ENCODE measurements at regions not wholly inside any gene's neighbourhood (a gene's known extent, or its start where the extent isn't known, plus 50 kb on each side); places are given as distances from the start of the nearest gene placed in this dataset.

GRCh38 chr11:110972106-110972505 is 259.9 kb upstream of the ARHGAP20 start:
- DNase-seq (ENCODE audit: low spot score): no peak
- TF ChIP-seq CTCF (IDR thresholded peaks at IDR 0.05): no peak
- H3K4me3 ChIP-seq: no peak overlapping the region

GRCh38 chr11:110971140-110971539 is 258.9 kb upstream of the ARHGAP20 start:
- no peak for TF ChIP-seq CTCF (IDR thresholded peaks at IDR 0.05)
- no peak for DNase-seq (ENCODE audit: low spot score)
- Histone ChIP-seq H3K4me3 (no peak overlapping the region), H3K27ac (no peak overlapping the region)

More at GRCh38 chr11:110972106-110972505, 259.9 kb upstream of the ARHGAP20 start:
- no peak overlapping the region for H3K27ac ChIP-seq

GRCh38 chr11:110968348-110969062 is 256.3 kb upstream of the ARHGAP20 start:
- TF ChIP-seq CTCF (IDR thresholded peaks at IDR 0.05): no peak
- Histone ChIP-seq H3K27ac (no peak overlapping the region), H3K4me3 (no peak overlapping the region)
- no peak for DNase-seq (ENCODE audit: low spot score)

GRCh38 chr11:110966131-110966530 is 253.9 kb upstream of the ARHGAP20 start:
- Histone ChIP-seq H3K4me3 (no peak overlapping the region), H3K27ac (no peak overlapping the region)
- no peak for DNase-seq (ENCODE audit: low spot score)
- TF ChIP-seq CTCF (IDR thresholded peaks at IDR 0.05): no peak

GRCh38 chr11:110962921-110963320 is 250.7 kb upstream of the ARHGAP20 start:
- H3K27ac ChIP-seq: no peak overlapping the region
- TF ChIP-seq CTCF (IDR thresholded peaks at IDR 0.05): no peak
- no peak for DNase-seq (ENCODE audit: low spot score)
- no peak overlapping the region for H3K4me3 ChIP-seq

- no peak for TF ChIP-seq CTCF (IDR thresholded peaks at IDR 0.05)
- no peak overlapping the region for H3K27ac ChIP-seq
- no peak for DNase-seq (ENCODE audit: low spot score)
These were observed 247.9 kb upstream of the ARHGAP20 start for GRCh38 chr11:110960167-110960566.

GRCh38 chr11:110958216-110958615 is 246.0 kb upstream of the ARHGAP20 start:
- no peak for DNase-seq (ENCODE audit: low spot score)
- H3K4me3 ChIP-seq: no peak overlapping the region
- H3K27ac ChIP-seq: no peak overlapping the region
- TF ChIP-seq CTCF (IDR thresholded peaks at IDR 0.05): no peak

More at GRCh38 chr11:110960167-110960566, 247.9 kb upstream of the ARHGAP20 start:
- H3K4me3 ChIP-seq: no peak overlapping the region

Data from coronary artery (tissue), 2 donors.